ENCODE measurements at regions not wholly inside any gene's neighbourhood (a gene's known extent, or its start where the extent isn't known, plus 50 kb on each side); places are given as distances from the start of the nearest gene placed in this dataset.

DNA sequence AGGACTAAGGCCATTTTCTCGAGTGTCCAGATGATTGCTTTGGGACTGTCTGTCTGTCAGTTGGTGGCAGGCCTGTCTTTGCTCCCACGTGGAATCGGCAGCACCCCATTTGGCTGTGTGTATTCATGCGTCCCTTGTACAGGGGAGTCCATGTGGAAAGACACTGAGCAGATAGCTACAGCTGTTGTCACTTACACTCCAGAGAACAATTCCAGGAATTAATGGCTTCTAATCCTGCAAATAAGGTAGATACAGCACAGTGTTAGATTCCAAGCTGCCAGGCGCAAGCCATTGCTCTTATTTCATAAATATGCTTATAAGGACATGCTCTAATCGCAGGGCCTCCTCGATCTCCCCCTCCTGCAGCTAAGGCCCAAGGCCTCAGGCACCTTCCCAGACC, 208.8 kb downstream of the VRK1 start:
- no peak overlapping the region for H3K27ac ChIP-seq
- H3K4me3 ChIP-seq, result no peak overlapping the region
- H3K27me3 ChIP-seq (ENCODE audit: insufficient read depth in 3 of 3, low read length in 2 of 3), result no peaks in the 10 kb centered on the region
- intact Hi-C loops (cut with DNase I), result no loop called here
- no peaks in the 10 kb centered on the region for H3K36me3 ChIP-seq (ENCODE audit: insufficient read depth in 1 of 2, low read depth in 1 of 2)
- TF ChIP-seq, protein P1, sequence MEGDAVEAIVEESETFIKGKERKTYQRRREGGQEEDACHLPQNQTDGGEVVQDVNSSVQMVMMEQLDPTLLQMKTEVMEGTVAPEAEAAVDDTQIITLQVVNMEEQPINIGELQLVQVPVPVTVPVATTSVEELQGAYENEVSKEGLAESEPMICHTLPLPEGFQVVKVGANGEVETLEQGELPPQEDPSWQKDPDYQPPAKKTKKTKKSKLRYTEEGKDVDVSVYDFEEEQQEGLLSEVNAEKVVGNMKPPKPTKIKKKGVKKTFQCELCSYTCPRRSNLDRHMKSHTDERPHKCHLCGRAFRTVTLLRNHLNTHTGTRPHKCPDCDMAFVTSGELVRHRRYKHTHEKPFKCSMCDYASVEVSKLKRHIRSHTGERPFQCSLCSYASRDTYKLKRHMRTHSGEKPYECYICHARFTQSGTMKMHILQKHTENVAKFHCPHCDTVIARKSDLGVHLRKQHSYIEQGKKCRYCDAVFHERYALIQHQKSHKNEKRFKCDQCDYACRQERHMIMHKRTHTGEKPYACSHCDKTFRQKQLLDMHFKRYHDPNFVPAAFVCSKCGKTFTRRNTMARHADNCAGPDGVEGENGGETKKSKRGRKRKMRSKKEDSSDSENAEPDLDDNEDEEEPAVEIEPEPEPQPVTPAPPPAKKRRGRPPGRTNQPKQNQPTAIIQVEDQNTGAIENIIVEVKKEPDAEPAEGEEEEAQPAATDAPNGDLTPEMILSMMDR (IDR thresholded peaks at IDR 0.05), result no peak
- DNase-seq, result no peak
- WGBS, 3 donors, result 45 to 54% (median 48%) methylated on average over 7 of the region's 7 CpGs
- ATAC-seq, result no peak
- no peaks in the 10 kb centered on the region for H3K9me3 ChIP-seq
- no peaks in the 10 kb centered on the region for H3K4me1 ChIP-seq

DNA sequence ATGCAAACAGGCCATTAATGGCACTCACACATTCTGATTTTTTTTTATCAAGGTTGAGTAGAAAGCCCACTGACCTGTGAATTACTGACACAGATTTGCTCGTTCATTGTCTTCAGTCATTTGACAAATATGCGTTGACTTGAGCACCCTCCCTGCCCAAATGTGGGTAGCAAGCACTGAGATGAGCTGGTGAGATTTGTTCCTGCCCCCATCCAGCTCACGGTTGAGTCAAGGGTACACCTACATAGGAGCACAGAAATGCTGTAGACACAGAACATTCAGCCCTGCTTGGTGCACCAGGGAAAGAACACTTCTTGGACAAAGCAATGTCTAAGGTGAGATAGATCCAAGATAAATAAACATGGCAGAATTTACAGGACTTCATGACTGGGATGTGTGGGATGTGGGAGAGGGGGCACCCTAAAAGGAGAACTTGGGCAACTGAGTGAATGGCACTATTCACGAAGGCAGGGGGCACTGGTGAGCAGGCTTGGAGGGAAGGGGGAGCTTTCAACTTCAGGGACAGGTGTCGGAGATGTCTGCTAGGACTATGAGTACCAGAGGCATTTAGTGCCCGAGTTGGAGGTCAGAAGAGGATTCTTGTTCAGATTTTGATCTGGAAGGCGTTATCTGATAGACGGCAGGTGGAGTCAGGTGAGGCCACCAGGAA, 213.4 kb downstream of the VRK1 start:
- H3K9me3 ChIP-seq, result no peaks in the 10 kb centered on the region
- 57 to 62% (median 61%) methylated on average over 8 of the region's 8 CpGs for whole genome bisulfite sequencing, 3 donors
- peaks cover 0 to 1% (median 0%) of the 10 kb centered on the region in 3 donors for H3K27me3 ChIP-seq (ENCODE audit: insufficient read depth in 3 of 3, low read length in 2 of 3)
- no peak for DNase-seq
- TF ChIP-seq, protein P1 (IDR thresholded peaks at IDR 0.05), result no peak
- no peak overlapping the region for H3K4me3 ChIP-seq
- no peak for ATAC-seq
- intact Hi-C loops (cut with DNase I), result no loop called here
- no peaks in the 10 kb centered on the region for H3K36me3 ChIP-seq (ENCODE audit: insufficient read depth in 1 of 2, low read depth in 1 of 2)
- no peak overlapping the region for H3K27ac ChIP-seq
- no peaks in the 10 kb centered on the region for H3K4me1 ChIP-seq

DNA sequence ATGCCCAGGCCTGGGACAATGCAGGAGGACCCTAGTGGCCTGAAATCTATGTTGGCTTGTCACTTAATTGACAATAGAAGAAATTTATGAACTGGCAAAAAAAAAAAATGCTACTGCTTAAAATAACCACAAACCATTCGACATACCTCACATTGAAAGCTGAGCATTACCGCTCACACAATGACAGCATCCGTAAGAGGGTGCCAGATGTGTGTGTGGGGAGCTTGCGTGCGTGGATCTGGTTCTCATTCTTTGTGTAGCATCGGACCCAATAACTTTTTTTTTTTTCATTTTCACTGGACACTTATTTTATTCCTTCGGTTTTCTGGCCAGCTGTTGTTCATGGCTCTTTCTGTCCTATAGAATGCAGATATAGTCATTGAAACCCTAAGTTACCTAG, 216.7 kb downstream of the VRK1 start:
- WGBS, 3 donors, result 80 to 89% (median 81%) methylated on average over 7 of the region's 7 CpGs
- TF ChIP-seq, protein P1 (IDR thresholded peaks at IDR 0.05), result no peak
- no peaks in the 10 kb centered on the region for H3K9me3 ChIP-seq
- intact Hi-C loops (cut with DNase I), result no loop called here
- peaks cover 0 to 1% (median 0%) of the 10 kb centered on the region in 3 donors for H3K27me3 ChIP-seq (ENCODE audit: insufficient read depth in 3 of 3, low read length in 2 of 3)
- no peak overlapping the region for H3K4me3 ChIP-seq
- ATAC-seq (no peak), DNase-seq (no peak)
- H3K36me3 ChIP-seq (ENCODE audit: insufficient read depth in 1 of 2, low read depth in 1 of 2), result no peaks in the 10 kb centered on the region
- no peaks in the 10 kb centered on the region for H3K4me1 ChIP-seq
- no peak overlapping the region for H3K27ac ChIP-seq

DNA sequence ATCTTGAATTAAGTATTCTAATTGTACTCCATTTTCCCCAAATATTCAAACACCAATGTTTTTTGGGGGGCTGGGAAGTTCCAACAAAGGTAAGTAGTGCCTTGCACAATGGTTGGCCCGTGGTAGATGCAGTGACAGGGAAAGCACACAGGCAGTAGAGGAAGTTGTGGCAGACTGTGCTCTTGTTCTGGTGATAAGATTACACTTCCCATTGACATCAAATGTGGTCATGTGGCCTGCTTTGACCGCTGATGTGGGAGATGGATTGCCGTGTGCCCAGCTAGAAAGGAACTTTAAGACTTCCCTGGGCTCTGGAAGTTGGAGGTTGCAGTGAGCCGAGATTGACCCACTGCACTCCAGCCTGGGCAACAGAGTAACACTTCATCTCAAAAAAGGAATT, 223.8 kb downstream of the VRK1 start:
- TF ChIP-seq, protein P1 (IDR thresholded peaks at IDR 0.05), result no peak
- ATAC-seq, result no peak

More for the DNA sequence above, 223.8 kb downstream of the VRK1 start:
- Histone ChIP-seq H3K27me3 (ENCODE audit: insufficient read depth in 3 of 3, low read length in 2 of 3) (no peaks in the 10 kb centered on the region), H3K27ac (no peak overlapping the region), H3K36me3 (ENCODE audit: insufficient read depth in 1 of 2, low read depth in 1 of 2) (no peaks in the 10 kb centered on the region), H3K4me1 (no peaks in the 10 kb centered on the region), H3K9me3 (no peaks in the 10 kb centered on the region), H3K4me3 (no peak overlapping the region)
- intact Hi-C loops (cut with DNase I), result no loop called here
- 70 to 74% (median 70%) methylated on average over 4 of the region's 4 CpGs for WGBS, 3 donors
- DNase-seq, result no peak

All from psoas muscle (tissue), 7 donors.